Liver (tissue), 8 donors: ENCODE measurements at regions not wholly inside any gene's neighbourhood (a gene's known extent, or its start where the extent isn't known, plus 50 kb on each side); places are given as distances from the start of the nearest gene placed in this dataset.

Source experiments
- DNase-seq: peaks from one replicate; pipeline ENCODE4 v3.0.0-alpha.2; 2017; ENCODE audit warnings: low spot score
- H3K27ac ChIP-seq, 2 donors: one replicate each; pipeline ENCODE4 v1.7.0; 2013; ENCODE audit warnings: inconsistent platforms in 2 of 2, low read length in 2 of 2, control low read depth in 1 of 2, low read depth in 1 of 2, mild to moderate bottlenecking in 1 of 2
- H3K27me3 ChIP-seq, 4 donors: one replicate each; pipeline versions ENCODE4 v1.6.1 to v1.7.0; 2013; ENCODE audit warnings: low read length in 3 of 4, inconsistent platforms in 1 of 4, mild to moderate bottlenecking in 1 of 4, moderate library complexity in 1 of 4; ENCODE audit not compliant: control insufficient read depth in 4 of 4, insufficient read depth in 4 of 4
- H3K36me3 ChIP-seq, 4 donors: one replicate each; pipeline versions ENCODE4 v1.6.1 to v1.7.0; 2013; ENCODE audit warnings: low read length in 3 of 4, mild to moderate bottlenecking in 3 of 4, low read depth in 1 of 4, moderate library complexity in 1 of 4; ENCODE audit not compliant: control insufficient read depth in 4 of 4, insufficient read depth in 3 of 4
- H3K4me1 ChIP-seq, 4 donors: one replicate each; pipeline versions ENCODE4 v1.6.1 to v1.7.0; 2013; ENCODE audit warnings: low read length in 3 of 4, mild to moderate bottlenecking in 3 of 4, moderate library complexity in 1 of 4; ENCODE audit not compliant: control insufficient read depth in 4 of 4, insufficient read depth in 4 of 4
- H3K4me3 ChIP-seq, 3 donors: one replicate each; pipeline versions ENCODE4 v1.6.1 to v1.7.0; 2013; ENCODE audit warnings: low read length in 3 of 3, control low read depth in 1 of 3, low read depth in 1 of 3, mild to moderate bottlenecking in 1 of 3
- H3K9ac ChIP-seq, 2 donors: one replicate each; pipeline ENCODE4 v1.7.0; 2013; ENCODE audit warnings: low read length in 2 of 2, mild to moderate bottlenecking in 2 of 2, moderate library complexity in 2 of 2, control low read depth in 1 of 2, low read depth in 1 of 2
- H3K9me3 ChIP-seq, 4 donors: one replicate each; pipeline versions ENCODE4 v1.6.1 to v1.7.0; 2013; ENCODE audit warnings: low read length in 3 of 4; ENCODE audit not compliant: control insufficient read depth in 4 of 4
- EGR1 ChIP-seq, 2 donors: IDR thresholded peaks; 2 replicates each; pipeline ENCODE4 v1.6.1; 2016 to 2018; ENCODE audit warnings: antibody characterized with exemption in 2 of 2, low read depth in 2 of 2
- FOXA1 ChIP-seq: IDR thresholded peaks from 2 replicates; pipeline ENCODE4 v1.6.1; 2016; ENCODE audit warnings: antibody characterized with exemption
- FOXA2 ChIP-seq: IDR thresholded peaks from 2 replicates; pipeline ENCODE4 v1.6.1; 2016; ENCODE audit warnings: antibody characterized with exemption
- GABPA ChIP-seq, 2 donors: IDR thresholded peaks in 1 of 2; conservative IDR thresholded peaks in 1 of 2; 2 replicates each; pipeline ENCODE4 v1.6.1; 2016; ENCODE audit warnings: antibody characterized with exemption in 2 of 2, mild to moderate bottlenecking in 1 of 2, moderate library complexity in 1 of 2
- HNF4A ChIP-seq, 2 donors: conservative IDR thresholded peaks; 2 replicates each; pipeline ENCODE4 v1.6.1; 2016; ENCODE audit warnings: antibody characterized with exemption in 2 of 2, mild to moderate bottlenecking in 2 of 2
- HNF4G ChIP-seq: IDR thresholded peaks from 2 replicates; pipeline ENCODE4 v1.6.1; 2016; ENCODE audit warnings: antibody characterized with exemption
- JUND ChIP-seq, 2 donors: IDR thresholded peaks; 2 replicates each; pipeline ENCODE4 v1.6.1; 2016; ENCODE audit warnings: antibody characterized with exemption in 2 of 2
- MAX ChIP-seq: IDR thresholded peaks from 2 replicates; pipeline ENCODE4 v1.6.1; 2016; ENCODE audit warnings: antibody characterized with exemption
- NR2F2 ChIP-seq: IDR thresholded peaks from 2 replicates; pipeline ENCODE4 v1.6.1; 2016; ENCODE audit warnings: antibody characterized with exemption
- RAD21 ChIP-seq, 2 donors: IDR thresholded peaks; 2 replicates each; pipeline ENCODE4 v1.6.1; 2016; ENCODE audit warnings: antibody characterized with exemption in 2 of 2, mild to moderate bottlenecking in 2 of 2
- RXRA ChIP-seq, 2 donors: IDR thresholded peaks; 2 replicates each; pipeline ENCODE4 v1.6.1; 2017 to 2018; ENCODE audit warnings: antibody characterized with exemption in 2 of 2, mild to moderate bottlenecking in 1 of 2
- TAF1 ChIP-seq: conservative IDR thresholded peaks from 2 replicates; pipeline ENCODE4 v1.6.1; 2016; ENCODE audit warnings: antibody characterized with exemption, mild to moderate bottlenecking
- YY1 ChIP-seq: IDR thresholded peaks from 2 replicates; pipeline ENCODE4 v1.6.1; 2016; ENCODE audit warnings: antibody characterized with exemption, mild to moderate bottlenecking
- ZBTB33 ChIP-seq: IDR thresholded peaks from 2 replicates; pipeline ENCODE4 v1.6.1; 2016; ENCODE audit warnings: antibody characterized with exemption
- WGBS: extraction: QIAGEN DNeasy Blood & Tissue Kit; methylation state at CpG from one replicate; pipeline ENCODE4 v1.1.7; 2013; 5-methylcytosine and 5-hydroxymethylcytosine counted together
- TF ChIP-seq, protein P1 (sequence below): fragments of 150-350 bp; IDR thresholded peaks from 2 replicates; pipeline ENCODE4 v1.5.1; 2017; ENCODE audit warnings: improper control_type of control experiment, low read depth, low read length; ENCODE audit not compliant: missing input control
- TF ChIP-seq, protein P2 (sequence below): IDR thresholded peaks from 2 replicates; pipeline ENCODE4 v1.6.1; 2016; ENCODE audit warnings: antibody characterized with exemption, mild to moderate bottlenecking
- TF ChIP-seq, protein P3 (sequence below): IDR thresholded peaks from 2 replicates; pipeline ENCODE4 v1.6.1; 2016; ENCODE audit warnings: antibody characterized with exemption
- donor health status: healthy.
- donor health status: healthy.
- donor health status: healthy.
- donor health status: healthy.
- donor health status: healthy.

DNA sequence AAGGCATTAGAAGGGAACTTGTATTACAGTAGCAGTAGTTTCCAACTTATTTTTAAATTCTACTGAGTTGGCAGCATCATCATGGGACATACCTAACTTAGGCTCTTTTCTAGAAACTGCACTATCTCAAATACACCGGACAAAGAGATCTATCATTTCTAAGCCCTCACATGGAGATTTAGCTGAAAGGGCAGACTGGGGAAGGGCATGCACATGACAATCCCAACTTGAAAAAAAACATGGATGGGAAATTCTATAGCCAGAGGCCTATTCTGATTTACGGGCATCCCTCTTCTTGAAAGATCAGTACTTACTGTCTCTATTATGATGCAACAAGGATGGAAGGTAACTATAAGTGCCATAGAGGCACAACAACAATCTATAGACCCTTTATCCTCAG lies 1328.6 kb downstream of the UQCRFS1 start:
- Histone ChIP-seq H3K36me3 (no peaks in the 10 kb centered on the region), H3K4me3 (no peak overlapping the region), H3K27me3 (no peaks in the 10 kb centered on the region), H3K9ac (no peak overlapping the region), H3K27ac (no peak overlapping the region), H3K9me3 (peaks cover 0 to 2% (median 0%) of the 10 kb centered on the region in 4 donors), H3K4me1 (no peaks in the 10 kb centered on the region)
- TF ChIP-seq EGR1 (IDR thresholded peaks at IDR 0.05; ENCODE audit: low read depth in 2 of 2) (no peak), FOXA1 (no peak), TAF1 (no peak), RXRA (IDR thresholded peaks at IDR 0.05) (no peak), GABPA (IDR thresholded peaks at IDR 0.05 in 1 of 2, conservative IDR thresholded peaks at IDR 0.05 in 1 of 2) (no peak), HNF4G (no peak), JUND (IDR thresholded peaks at IDR 0.05) (no peak), FOXA2 (no peak), MAX (no peak), NR2F2 (no peak), YY1 (no peak), RAD21 (IDR thresholded peaks at IDR 0.05) (no peak), ZBTB33 (no peak)
- TF ChIP-seq, protein P1, sequence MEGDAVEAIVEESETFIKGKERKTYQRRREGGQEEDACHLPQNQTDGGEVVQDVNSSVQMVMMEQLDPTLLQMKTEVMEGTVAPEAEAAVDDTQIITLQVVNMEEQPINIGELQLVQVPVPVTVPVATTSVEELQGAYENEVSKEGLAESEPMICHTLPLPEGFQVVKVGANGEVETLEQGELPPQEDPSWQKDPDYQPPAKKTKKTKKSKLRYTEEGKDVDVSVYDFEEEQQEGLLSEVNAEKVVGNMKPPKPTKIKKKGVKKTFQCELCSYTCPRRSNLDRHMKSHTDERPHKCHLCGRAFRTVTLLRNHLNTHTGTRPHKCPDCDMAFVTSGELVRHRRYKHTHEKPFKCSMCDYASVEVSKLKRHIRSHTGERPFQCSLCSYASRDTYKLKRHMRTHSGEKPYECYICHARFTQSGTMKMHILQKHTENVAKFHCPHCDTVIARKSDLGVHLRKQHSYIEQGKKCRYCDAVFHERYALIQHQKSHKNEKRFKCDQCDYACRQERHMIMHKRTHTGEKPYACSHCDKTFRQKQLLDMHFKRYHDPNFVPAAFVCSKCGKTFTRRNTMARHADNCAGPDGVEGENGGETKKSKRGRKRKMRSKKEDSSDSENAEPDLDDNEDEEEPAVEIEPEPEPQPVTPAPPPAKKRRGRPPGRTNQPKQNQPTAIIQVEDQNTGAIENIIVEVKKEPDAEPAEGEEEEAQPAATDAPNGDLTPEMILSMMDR, result no peak
- TF ChIP-seq, protein P2, sequence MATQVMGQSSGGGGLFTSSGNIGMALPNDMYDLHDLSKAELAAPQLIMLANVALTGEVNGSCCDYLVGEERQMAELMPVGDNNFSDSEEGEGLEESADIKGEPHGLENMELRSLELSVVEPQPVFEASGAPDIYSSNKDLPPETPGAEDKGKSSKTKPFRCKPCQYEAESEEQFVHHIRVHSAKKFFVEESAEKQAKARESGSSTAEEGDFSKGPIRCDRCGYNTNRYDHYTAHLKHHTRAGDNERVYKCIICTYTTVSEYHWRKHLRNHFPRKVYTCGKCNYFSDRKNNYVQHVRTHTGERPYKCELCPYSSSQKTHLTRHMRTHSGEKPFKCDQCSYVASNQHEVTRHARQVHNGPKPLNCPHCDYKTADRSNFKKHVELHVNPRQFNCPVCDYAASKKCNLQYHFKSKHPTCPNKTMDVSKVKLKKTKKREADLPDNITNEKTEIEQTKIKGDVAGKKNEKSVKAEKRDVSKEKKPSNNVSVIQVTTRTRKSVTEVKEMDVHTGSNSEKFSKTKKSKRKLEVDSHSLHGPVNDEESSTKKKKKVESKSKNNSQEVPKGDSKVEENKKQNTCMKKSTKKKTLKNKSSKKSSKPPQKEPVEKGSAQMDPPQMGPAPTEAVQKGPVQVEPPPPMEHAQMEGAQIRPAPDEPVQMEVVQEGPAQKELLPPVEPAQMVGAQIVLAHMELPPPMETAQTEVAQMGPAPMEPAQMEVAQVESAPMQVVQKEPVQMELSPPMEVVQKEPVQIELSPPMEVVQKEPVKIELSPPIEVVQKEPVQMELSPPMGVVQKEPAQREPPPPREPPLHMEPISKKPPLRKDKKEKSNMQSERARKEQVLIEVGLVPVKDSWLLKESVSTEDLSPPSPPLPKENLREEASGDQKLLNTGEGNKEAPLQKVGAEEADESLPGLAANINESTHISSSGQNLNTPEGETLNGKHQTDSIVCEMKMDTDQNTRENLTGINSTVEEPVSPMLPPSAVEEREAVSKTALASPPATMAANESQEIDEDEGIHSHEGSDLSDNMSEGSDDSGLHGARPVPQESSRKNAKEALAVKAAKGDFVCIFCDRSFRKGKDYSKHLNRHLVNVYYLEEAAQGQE, result no peak
- TF ChIP-seq, protein P3, sequence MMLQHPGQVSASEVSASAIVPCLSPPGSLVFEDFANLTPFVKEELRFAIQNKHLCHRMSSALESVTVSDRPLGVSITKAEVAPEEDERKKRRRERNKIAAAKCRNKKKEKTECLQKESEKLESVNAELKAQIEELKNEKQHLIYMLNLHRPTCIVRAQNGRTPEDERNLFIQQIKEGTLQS, result no peak
- DNase-seq, result no peak
- WGBS, result 86% methylated on average over 2 of the region's 2 CpGs

DNA sequence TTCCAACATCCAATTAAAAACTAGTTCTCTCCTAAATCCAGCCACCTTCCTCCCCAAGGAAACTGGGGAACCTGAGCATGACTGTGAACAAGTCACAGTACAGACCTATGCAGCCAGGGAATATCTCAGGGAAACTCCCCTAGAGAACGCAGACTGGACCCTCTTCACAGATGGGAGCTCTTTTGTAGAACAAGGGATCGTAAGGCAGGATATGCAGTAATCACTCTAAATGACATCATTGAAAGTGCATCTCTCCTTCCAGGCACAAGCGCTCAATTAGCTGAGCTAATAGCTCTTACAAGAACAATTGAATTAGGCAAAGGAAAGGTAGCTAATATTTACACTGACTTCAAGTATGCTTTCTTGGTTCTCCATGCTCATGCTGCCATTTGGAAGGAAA lies 1331.7 kb downstream of the UQCRFS1 start:
- H3K36me3 ChIP-seq, result no peaks in the 10 kb centered on the region
- no peak for DNase-seq
- no peak overlapping the region for H3K9ac ChIP-seq
- TF ChIP-seq ZBTB33, result no peak
- TF ChIP-seq, protein P2, result no peak
- no peak for TF ChIP-seq HNF4A (conservative IDR thresholded peaks at IDR 0.05)
- TF ChIP-seq EGR1 (IDR thresholded peaks at IDR 0.05; ENCODE audit: low read depth in 2 of 2), result no peak
- no peak for TF ChIP-seq HNF4G
- TF ChIP-seq FOXA2, result no peak
- no peak overlapping the region for H3K27ac ChIP-seq
- H3K4me1 ChIP-seq, result no peaks in the 10 kb centered on the region
- H3K9me3 ChIP-seq, result peaks cover 0 to 2% (median 0%) of the 10 kb centered on the region in 4 donors
- 83% methylated on average over 3 of the region's 3 CpGs for WGBS
- no peak overlapping the region for H3K4me3 ChIP-seq
- H3K27me3 ChIP-seq, result no peaks in the 10 kb centered on the region
